Activated T-cell treated with anti-CD3 and anti-CD28 coated beads, Interleukin-2, amount 50 U/mL, for 48 hours (primary cell): ENCODE measurements at regions not wholly inside any gene's neighbourhood (a gene's known extent, or its start where the extent isn't known, plus 50 kb on each side); places are given as distances from the start of the nearest gene placed in this dataset.
"Not testable (repeated sequence)": the region's sequence is repeated elsewhere in the genome, so short reads cannot be mapped to it uniquely, and the experiment has no call there.

Experiments
- DNase-seq, 2 experiments: peaks; one replicate each; pipeline ENCODE4 v3.0.0-alpha.2; 2020

GRCh38 chr14:89078021-89078795 lies 253.8 kb downstream of the TTC8 start:
- DNase-seq = no peak

DNA sequence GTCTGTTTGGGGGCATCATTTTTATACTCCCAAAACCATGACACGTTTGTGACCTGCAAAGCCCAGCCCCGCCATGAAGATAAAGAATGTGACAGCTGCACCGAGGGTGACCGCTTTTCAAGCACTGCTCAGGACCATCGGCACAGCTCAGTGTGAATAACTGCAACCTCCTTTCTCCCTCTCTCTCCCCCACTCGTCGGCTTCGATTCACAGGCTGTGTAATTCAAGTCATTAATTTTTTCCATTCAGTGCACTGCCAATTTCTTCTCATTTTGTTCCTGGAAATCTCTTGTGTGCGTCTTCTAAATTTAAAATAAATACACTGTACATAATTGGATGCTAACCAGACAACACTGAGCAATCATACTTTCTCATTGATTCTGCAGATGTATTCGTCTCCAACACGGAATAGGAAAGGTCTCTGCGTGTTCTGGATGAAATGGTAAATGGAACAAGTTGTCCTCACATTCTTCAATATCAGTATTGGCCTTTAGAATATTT lies 260.8 kb downstream of the TTC8 start:
- no peak for DNase-seq

GRCh38 chr14:89085737-89086382 lies 261.4 kb downstream of the TTC8 start:
- no peak for DNase-seq

GRCh38 chr14:89088530-89088929 lies 264.1 kb downstream of the TTC8 start:
- DNase-seq = no peak

DNA sequence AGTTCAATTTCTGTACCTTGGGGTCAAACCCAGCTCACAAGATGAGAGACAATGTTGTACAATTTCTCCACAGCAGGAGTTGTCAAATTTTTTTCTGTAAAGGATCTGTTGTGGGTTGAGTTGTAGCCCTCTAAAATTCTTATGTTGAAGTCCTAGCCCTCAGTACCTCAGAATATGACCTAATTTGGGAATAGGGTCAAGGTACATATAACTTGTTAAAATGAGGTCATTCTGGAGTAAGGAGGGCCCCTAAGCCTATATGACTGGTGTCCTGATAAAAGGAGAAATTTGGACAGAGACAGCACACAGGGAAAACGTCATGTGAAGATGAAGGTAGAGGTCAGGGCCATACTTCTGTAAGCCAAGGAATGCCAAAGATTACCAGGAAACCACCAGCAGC lies 264.9 kb downstream of the TTC8 start:
- no peak for DNase-seq

- DNase-seq = no peak
Measured at GRCh38 chr14:89091781-89092180, 267.3 kb downstream of the TTC8 start.

GRCh38 chr14:89093083-89093730 lies 268.8 kb downstream of the TTC8 start:
- no peak for DNase-seq

DNA sequence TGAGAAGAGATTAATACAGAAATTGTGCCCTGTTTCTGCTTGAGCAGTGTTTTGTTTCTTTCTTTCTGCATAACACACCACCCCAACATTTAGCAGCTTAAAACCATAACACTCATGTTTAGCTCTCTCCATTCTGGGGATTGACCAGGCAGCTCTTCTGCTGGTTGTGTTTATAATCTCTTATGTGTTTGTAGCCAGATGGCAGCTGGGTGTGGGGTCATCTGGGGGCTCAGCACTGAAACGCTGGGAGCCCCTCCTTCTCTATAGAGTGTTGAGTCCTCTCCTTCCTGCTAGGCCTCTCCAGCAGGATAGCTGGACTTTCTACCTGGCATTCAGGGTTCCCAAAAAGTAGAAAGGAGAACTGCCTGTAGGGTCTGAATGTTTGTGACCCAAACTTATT lies 270.6 kb downstream of the TTC8 start:
- no peak for DNase-seq

GRCh38 chr14:89096946-89097345 lies 272.5 kb downstream of the TTC8 start:
- no peak for DNase-seq

- no peak for DNase-seq
Measured at GRCh38 chr14:89098254-89098653, 273.8 kb downstream of the TTC8 start.

GRCh38 chr14:89104171-89104817 lies 279.8 kb downstream of the TTC8 start:
- DNase-seq = not testable (repeated sequence)

DNA sequence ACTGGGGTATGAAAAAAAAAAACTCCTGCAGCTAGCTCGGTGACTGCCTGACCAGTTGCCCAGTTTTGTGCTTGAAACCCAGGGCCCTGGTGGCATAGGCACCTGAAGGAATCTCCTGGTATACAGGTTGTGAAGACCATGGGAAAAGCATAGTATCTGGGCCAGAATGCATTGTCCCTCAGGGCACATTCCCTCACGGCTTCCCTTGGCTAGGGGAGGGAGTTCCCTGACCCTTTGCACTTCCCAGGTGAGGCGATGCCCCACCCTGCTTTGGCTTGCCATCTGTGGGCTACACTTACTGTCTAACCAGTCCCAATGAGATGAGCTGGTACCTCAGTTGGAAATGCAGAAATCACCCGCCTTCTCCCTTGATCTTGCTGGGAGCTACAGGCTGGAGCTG lies 280.4 kb downstream of the TTC8 start:
- DNase-seq = not testable (repeated sequence)
